Osteoblast (primary cell): ENCODE measurements at regions not wholly inside any gene's neighbourhood (a gene's known extent, or its start where the extent isn't known, plus 50 kb on each side); places are given as distances from the start of the nearest gene placed in this dataset.

Source experiments
- DNase-seq: peaks from one replicate; pipeline ENCODE4 v3.0.0; 2011; ENCODE audit warnings: low spot score, mixed read lengths; ENCODE audit not compliant: insufficient read length; ENCODE audit errors: missing footprints
- H2AFZ ChIP-seq: 2 replicates; pipeline ENCODE4 v1.6.0; 2011; ENCODE audit warnings: mild to moderate bottlenecking, low read length
- H3K27ac ChIP-seq: 2 replicates; pipeline ENCODE4 v1.5.1; 2011; ENCODE audit warnings: mild to moderate bottlenecking, low read depth, low read length, moderate library complexity
- H3K27me3 ChIP-seq: 2 replicates; pipeline ENCODE4 v1.6.0; 2012; ENCODE audit warnings: mild to moderate bottlenecking, control low read depth, inconsistent platforms, low read length, moderate library complexity; ENCODE audit not compliant: insufficient read depth
- H3K36me3 ChIP-seq: 2 replicates; pipeline ENCODE4 v1.5.1; 2011; ENCODE audit warnings: mild to moderate bottlenecking, low read length, control low read depth, moderate library complexity; ENCODE audit not compliant: insufficient read depth
- H3K4me1 ChIP-seq: 2 replicates; pipeline ENCODE4 v1.5.1; 2011; ENCODE audit warnings: mild to moderate bottlenecking, low read length, control low read depth, moderate library complexity; ENCODE audit not compliant: insufficient read depth
- H3K4me2 ChIP-seq: 2 replicates; pipeline ENCODE4 v1.6.0; 2011; ENCODE audit warnings: mild to moderate bottlenecking, low read length; ENCODE audit not compliant: insufficient read depth
- H3K4me3 ChIP-seq: fragments of 200-600 bp; sonication (generic); 3 replicates; pipeline ENCODE4 v1.5.1; 2012; ENCODE audit warnings: mild to moderate bottlenecking, low read length, inconsistent platforms; ENCODE audit not compliant: insufficient read depth
- H3K79me2 ChIP-seq: 2 replicates; pipeline ENCODE4 v1.6.0; 2012; ENCODE audit warnings: mild to moderate bottlenecking, low read length, control low read depth, inconsistent platforms; ENCODE audit not compliant: insufficient read depth
- H3K9me3 ChIP-seq: 2 replicates; pipeline ENCODE4 v1.5.1; 2011; ENCODE audit warnings: low read depth, low read length, control low read depth
- H4K20me1 ChIP-seq: 2 replicates; pipeline ENCODE4 v1.6.0; 2012; ENCODE audit warnings: mild to moderate bottlenecking, low read length, control low read depth; ENCODE audit not compliant: insufficient read depth
- TF ChIP-seq, protein P1 (sequence below): IDR thresholded peaks from 2 replicates; pipeline ENCODE4 v1.5.1; 2011; ENCODE audit warnings: mild to moderate bottlenecking, low read depth, low read length, moderate library complexity; ENCODE audit errors: extremely low read depth

DNA sequence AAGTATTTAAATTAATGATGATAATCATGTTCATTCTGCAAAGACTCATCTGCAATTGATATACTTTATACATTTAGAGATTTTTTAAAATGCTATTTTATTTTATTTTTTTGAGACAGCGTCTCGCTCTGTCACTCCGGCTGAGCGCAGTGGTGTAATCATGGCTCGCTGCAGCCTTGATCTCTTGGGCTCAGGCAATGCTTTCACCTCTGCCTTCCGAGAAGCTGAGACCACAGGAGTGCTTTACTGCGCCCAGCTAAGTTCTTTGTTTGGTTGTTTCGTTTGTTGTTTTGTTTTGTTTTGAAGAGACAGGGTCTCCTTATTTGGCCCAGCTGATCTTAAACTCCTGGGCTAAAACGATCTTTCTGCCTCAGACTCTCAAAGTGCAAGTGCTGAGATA is 1541.0 kb downstream of the PCDH7 start:
- no peaks in the 10 kb centered on the region for H3K9me3 ChIP-seq
- DNase-seq, result no peak
- no peak overlapping the region for H3K4me2 ChIP-seq
- no peaks in the 10 kb centered on the region for H3K36me3 ChIP-seq
- H3K4me1 ChIP-seq, result no peaks in the 10 kb centered on the region
- no peaks in the 10 kb centered on the region for H3K27me3 ChIP-seq
- TF ChIP-seq, protein P1, sequence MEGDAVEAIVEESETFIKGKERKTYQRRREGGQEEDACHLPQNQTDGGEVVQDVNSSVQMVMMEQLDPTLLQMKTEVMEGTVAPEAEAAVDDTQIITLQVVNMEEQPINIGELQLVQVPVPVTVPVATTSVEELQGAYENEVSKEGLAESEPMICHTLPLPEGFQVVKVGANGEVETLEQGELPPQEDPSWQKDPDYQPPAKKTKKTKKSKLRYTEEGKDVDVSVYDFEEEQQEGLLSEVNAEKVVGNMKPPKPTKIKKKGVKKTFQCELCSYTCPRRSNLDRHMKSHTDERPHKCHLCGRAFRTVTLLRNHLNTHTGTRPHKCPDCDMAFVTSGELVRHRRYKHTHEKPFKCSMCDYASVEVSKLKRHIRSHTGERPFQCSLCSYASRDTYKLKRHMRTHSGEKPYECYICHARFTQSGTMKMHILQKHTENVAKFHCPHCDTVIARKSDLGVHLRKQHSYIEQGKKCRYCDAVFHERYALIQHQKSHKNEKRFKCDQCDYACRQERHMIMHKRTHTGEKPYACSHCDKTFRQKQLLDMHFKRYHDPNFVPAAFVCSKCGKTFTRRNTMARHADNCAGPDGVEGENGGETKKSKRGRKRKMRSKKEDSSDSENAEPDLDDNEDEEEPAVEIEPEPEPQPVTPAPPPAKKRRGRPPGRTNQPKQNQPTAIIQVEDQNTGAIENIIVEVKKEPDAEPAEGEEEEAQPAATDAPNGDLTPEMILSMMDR, result no peak
- H3K27ac ChIP-seq, result no peak overlapping the region
- no peak overlapping the region for H3K4me3 ChIP-seq
- H4K20me1 ChIP-seq, result no peaks in the 10 kb centered on the region
- no peaks in the 10 kb centered on the region for H3K79me2 ChIP-seq
- no peak overlapping the region for H2AFZ ChIP-seq

DNA sequence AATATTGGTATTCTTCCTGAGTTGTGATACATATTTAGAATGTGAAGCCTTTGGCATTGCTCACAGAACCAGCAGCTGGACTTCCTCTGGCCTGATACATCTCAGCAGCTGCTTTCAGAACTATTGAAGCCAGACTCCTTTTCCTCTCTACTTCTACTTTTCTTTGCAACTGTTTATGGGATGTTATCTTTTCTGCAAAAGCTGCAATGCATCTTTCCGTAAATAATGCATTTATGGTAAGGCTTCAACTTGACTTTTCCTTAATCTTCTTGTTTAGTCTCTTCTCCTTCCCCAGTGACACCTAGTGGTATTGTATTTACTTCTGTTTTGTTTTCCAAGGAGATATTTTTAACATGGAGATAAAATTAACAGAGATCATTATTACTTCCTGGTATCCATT is 1548.7 kb downstream of the PCDH7 start:
- H3K36me3 ChIP-seq, result no peaks in the 10 kb centered on the region
- H3K27me3 ChIP-seq, result no peaks in the 10 kb centered on the region
- H3K27ac ChIP-seq, result no peak overlapping the region
- H3K4me1 ChIP-seq, result no peaks in the 10 kb centered on the region
- TF ChIP-seq, protein P1, result no peak
- no peaks in the 10 kb centered on the region for H3K79me2 ChIP-seq
- no peaks in the 10 kb centered on the region for H4K20me1 ChIP-seq
- DNase-seq, result no peak
- H3K9me3 ChIP-seq, result no peaks in the 10 kb centered on the region
- no peak overlapping the region for H3K4me2 ChIP-seq
- no peak overlapping the region for H2AFZ ChIP-seq
- H3K4me3 ChIP-seq, result no peak overlapping the region

DNA sequence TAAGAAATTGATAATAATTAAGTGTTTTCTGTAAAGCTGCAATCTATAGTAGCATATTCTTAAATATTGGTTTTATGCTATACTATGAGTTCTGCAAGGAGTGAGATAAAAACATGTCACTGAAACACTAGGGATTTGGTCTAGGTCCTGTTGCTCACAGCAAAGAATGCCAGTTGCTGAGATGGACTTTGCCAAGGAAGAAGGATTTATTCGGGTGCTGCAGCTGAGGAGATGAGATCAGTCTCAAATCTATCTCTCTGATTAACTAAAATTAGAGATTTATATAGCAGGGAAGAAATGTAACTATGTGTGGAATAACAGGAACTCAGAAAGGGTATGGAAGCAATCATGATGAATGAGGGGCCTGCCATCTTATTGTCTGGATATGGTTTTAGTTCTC is 1569.9 kb downstream of the PCDH7 start:
- Histone ChIP-seq H3K4me3 (no peak overlapping the region), H2AFZ (no peak overlapping the region), H3K27me3 (no peaks in the 10 kb centered on the region), H3K27ac (no peak overlapping the region), H3K4me2 (no peak overlapping the region), H3K79me2 (no peaks in the 10 kb centered on the region), H3K9me3 (no peaks in the 10 kb centered on the region), H3K4me1 (no peaks in the 10 kb centered on the region), H4K20me1 (no peaks in the 10 kb centered on the region), H3K36me3 (no peaks in the 10 kb centered on the region)
- TF ChIP-seq, protein P1, result no peak
- no peak for DNase-seq

DNA sequence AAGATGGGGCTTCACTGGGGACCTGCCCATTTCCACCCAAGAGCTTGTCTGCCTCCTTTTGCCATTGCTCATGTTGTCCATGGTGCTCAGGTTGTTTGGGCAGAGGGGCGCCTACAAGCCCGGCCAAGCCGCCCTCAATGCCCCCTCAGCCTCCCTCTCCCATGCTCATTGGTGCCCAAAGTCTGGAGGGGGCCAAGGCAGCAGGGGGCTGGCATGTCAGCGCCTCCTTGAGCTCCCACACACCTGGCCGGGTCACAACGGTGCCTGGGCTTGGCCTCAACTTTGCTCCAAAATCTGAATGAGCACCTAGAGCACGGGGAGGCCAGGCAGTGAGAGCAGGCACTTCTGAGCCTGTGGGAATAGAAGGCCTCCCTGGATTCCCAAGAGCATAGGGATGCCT is 1598.8 kb downstream of the PCDH7 start:
- Histone ChIP-seq H2AFZ (no peak overlapping the region), H3K4me3 (no peak overlapping the region)

More for the DNA sequence above, 1598.8 kb downstream of the PCDH7 start:
- no peak for DNase-seq
- no peaks in the 10 kb centered on the region for H4K20me1 ChIP-seq
- no peak overlapping the region for H3K4me2 ChIP-seq
- H3K9me3 ChIP-seq, result peaks cover 3% of the 10 kb centered on the region
- no peak overlapping the region for H3K27ac ChIP-seq
- no peaks in the 10 kb centered on the region for H3K27me3 ChIP-seq
- H3K4me1 ChIP-seq, result no peaks in the 10 kb centered on the region
- no peaks in the 10 kb centered on the region for H3K36me3 ChIP-seq
- no peaks in the 10 kb centered on the region for H3K79me2 ChIP-seq
- TF ChIP-seq, protein P1, result no peak
